LNCAP (cell line): ENCODE measurements at regions not wholly inside any gene's neighbourhood (a gene's known extent, or its start where the extent isn't known, plus 50 kb on each side); places are given as distances from the start of the nearest gene placed in this dataset.

Source experiments
- CTCF ChIP-seq: fragments of 450-650 bp; IDR thresholded peaks from 2 replicates; pipeline ENCODE4 v1.5.1; 2017; ENCODE audit warnings: mild to moderate bottlenecking

GRCh38 chr2:5515693-5516092 is 176.5 kb upstream of the SOX11 start:
- TF ChIP-seq CTCF: no peak

- no peak for TF ChIP-seq CTCF
Observed at GRCh38 chr2:5519286-5519685, 172.9 kb upstream of the SOX11 start.

GRCh38 chr2:5520463-5520972 is 171.7 kb upstream of the SOX11 start:
- TF ChIP-seq CTCF: no peak

GRCh38 chr2:5521461-5521860 is 170.7 kb upstream of the SOX11 start:
- TF ChIP-seq CTCF: no peak

- TF ChIP-seq CTCF: no peak
Observed at GRCh38 chr2:5524551-5524950, 167.6 kb upstream of the SOX11 start.

GRCh38 chr2:5528706-5529105 is 163.5 kb upstream of the SOX11 start:
- TF ChIP-seq CTCF: no peak

- TF ChIP-seq CTCF: no peak
Observed at GRCh38 chr2:5530011-5530696, 162.0 kb upstream of the SOX11 start.

- no peak for TF ChIP-seq CTCF
Observed at GRCh38 chr2:5535301-5535700, 156.9 kb upstream of the SOX11 start.
